MCF 10A (cell line): ENCODE measurements at regions not wholly inside any gene's neighbourhood (a gene's known extent, or its start where the extent isn't known, plus 50 kb on each side); places are given as distances from the start of the nearest gene placed in this dataset.

ENCODE experiments used
- BruUV-seq: library from RNA; stranded (reverse); fragments of 400-500 nt; replicated peaks from 2 replicates; lab custom pipeline; 2021; lab: Mats Ljungman, UMichigan
- CTCF ChIA-PET: fragments of 300-600 bp; sonication (Branson Sonifier 250); formaldehyde crosslinking; extraction: SDS; loops from one replicate; lab custom pipeline; 2021; ENCODE audit warnings: antibody characterized with exemption, inconsistent platforms; lab: Yijun Ruan, JAX
- POLR2A ChIA-PET: fragments of 300-600, 350-650 bp; sonication (Branson Sonifier 250); formaldehyde crosslinking; extraction: SDS; loops from one replicate; lab custom pipeline; 2020; ENCODE audit warnings: antibody characterized with exemption, inconsistent platforms; lab: Yijun Ruan, JAX
- DNase-seq: peaks from one replicate; pipeline ENCODE4 v3.0.0-alpha.2; 2018; ENCODE audit not compliant: unreplicated experiment
- H3K27ac Mint-ChIP-seq: one replicate; pipeline ENCODE4 v1.8.0; 2022; ENCODE audit warnings: mild to moderate bottlenecking, low read depth, mixed read lengths; ENCODE audit not compliant: unreplicated experiment
- H3K27me3 Mint-ChIP-seq: one replicate; pipeline ENCODE4 v1.8.0; 2022; ENCODE audit warnings: mixed read lengths; ENCODE audit not compliant: insufficient read depth, unreplicated experiment
- H3K36me3 Mint-ChIP-seq: one replicate; pipeline ENCODE4 v1.8.0; 2022; ENCODE audit warnings: mild to moderate bottlenecking, moderate library complexity, mixed read lengths; ENCODE audit not compliant: insufficient read depth, unreplicated experiment
- H3K4me1 Mint-ChIP-seq: one replicate; pipeline ENCODE4 v1.8.0; 2022; ENCODE audit warnings: mixed read lengths; ENCODE audit not compliant: insufficient read depth, unreplicated experiment
- H3K4me3 Mint-ChIP-seq: one replicate; pipeline ENCODE4 v1.8.0; 2022; ENCODE audit warnings: mild to moderate bottlenecking, moderate library complexity, mixed read lengths; ENCODE audit not compliant: unreplicated experiment
- H3K9me3 Mint-ChIP-seq: one replicate; pipeline ENCODE4 v1.8.0; 2022; ENCODE audit warnings: mixed read lengths; ENCODE audit not compliant: unreplicated experiment
- intact Hi-C: fragments of 100-400 bp; cut with micrococcal nuclease; formaldehyde crosslinking; loops from 2 replicates; pipeline ENCODE4 v1.14.1; 2022
- TF ChIP-seq, protein P1 (sequence below): fragments of 200-600 bp; IDR thresholded peaks from one replicate; pipeline ENCODE4 v1.8.0; 2022; ENCODE audit warnings: antibody characterized with exemption, mild to moderate bottlenecking; ENCODE audit not compliant: unreplicated experiment

DNA sequence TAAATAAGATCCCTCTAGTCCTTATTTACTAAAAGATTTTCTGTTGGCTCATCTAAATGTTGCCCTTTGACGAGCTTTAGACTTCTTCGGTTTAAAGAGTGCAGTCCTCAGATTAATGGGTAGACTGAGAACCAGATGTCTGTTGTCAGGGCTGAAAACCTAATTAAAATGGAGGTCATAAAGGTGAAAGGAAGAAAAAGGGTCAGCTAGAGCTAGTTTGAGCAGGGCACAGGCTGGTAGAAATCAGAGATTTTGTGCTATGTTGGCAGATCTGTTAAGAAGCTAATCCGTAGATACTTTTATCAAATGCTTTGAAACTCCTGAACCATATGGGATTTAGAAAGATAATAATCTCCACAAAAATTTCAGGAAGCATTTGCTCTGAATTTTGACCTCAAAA is 959.0 kb downstream of the PLA2G4A start:
- no peaks in the 10 kb centered on the region for H3K36me3 Mint-ChIP-seq
- intact Hi-C loops = no loop called here
- no peak overlapping the region for H3K27ac Mint-ChIP-seq
- DNase-seq = no peak
- TF ChIP-seq, protein P1, sequence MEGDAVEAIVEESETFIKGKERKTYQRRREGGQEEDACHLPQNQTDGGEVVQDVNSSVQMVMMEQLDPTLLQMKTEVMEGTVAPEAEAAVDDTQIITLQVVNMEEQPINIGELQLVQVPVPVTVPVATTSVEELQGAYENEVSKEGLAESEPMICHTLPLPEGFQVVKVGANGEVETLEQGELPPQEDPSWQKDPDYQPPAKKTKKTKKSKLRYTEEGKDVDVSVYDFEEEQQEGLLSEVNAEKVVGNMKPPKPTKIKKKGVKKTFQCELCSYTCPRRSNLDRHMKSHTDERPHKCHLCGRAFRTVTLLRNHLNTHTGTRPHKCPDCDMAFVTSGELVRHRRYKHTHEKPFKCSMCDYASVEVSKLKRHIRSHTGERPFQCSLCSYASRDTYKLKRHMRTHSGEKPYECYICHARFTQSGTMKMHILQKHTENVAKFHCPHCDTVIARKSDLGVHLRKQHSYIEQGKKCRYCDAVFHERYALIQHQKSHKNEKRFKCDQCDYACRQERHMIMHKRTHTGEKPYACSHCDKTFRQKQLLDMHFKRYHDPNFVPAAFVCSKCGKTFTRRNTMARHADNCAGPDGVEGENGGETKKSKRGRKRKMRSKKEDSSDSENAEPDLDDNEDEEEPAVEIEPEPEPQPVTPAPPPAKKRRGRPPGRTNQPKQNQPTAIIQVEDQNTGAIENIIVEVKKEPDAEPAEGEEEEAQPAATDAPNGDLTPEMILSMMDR = no peak
- no peaks in the 10 kb centered on the region for H3K4me1 Mint-ChIP-seq
- H3K9me3 Mint-ChIP-seq = no peaks in the 10 kb centered on the region
- no peak overlapping the region for H3K4me3 Mint-ChIP-seq
- no peaks in the 10 kb centered on the region for H3K27me3 Mint-ChIP-seq
- CTCF ChIA-PET = interaction anchor here (1.1 kb wide), 1 partner anchor 561 kb away, joined by 3 read pairs; no protein-coding TSS in a partner anchor
- no TSS peak for BruUV-seq
- POLR2A ChIA-PET = interaction anchor here (1.7 kb wide), 1 partner anchor 11 kb away, joined by 5 read pairs; no protein-coding TSS in a partner anchor

DNA sequence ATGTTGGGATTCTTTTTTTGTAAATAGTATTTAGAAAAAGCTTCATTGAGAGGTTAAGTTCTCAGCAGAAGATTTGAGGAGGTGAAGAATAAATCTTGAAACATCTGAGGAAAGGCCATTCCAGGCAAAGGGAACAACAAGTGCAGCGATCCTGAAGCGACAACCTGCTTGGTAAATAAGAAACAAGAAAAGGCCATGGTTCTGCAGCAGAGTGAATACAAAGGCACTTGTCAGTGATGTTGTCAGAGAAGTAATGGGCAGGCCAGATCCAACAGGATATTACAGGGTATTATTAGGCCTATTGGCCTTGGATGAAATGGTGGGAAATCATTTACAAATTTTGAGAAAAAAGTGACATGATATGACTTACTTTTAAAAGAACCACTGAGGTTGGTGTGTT is 960.0 kb downstream of the PLA2G4A start:
- ChIA-PET CTCF (interaction anchor here (0.6 kb wide), 1 partner anchor 65 kb away, joined by 3 read pairs; no protein-coding TSS in a partner anchor), POLR2A (no interaction called here)
- H3K36me3 Mint-ChIP-seq = no peaks in the 10 kb centered on the region

DNA sequence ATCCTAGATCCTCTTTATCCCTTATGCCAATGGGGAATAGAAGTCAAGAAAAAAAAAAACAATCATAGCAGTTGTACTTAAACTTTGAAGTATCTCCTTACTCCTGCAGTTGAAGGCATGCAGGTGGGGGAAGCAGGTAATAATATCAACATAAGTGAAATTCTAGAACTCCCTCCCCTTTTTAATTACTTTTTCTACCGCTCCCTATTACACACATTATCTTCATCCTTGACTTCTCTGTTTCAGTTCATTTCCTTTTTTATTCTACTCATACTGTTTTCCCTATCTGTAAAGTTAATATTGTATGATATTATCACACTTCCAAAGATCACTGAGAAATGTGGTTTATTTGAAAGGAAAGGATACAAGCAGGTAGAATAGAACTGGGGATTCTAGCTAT is 962.0 kb downstream of the PLA2G4A start:
- TF ChIP-seq, protein P1 = no peak
- ChIA-PET CTCF (no interaction called here), POLR2A (interaction anchor here (0.7 kb wide), 1 partner anchor 1495 kb away, joined by 3 read pairs; no protein-coding TSS in a partner anchor)
- no peak for DNase-seq
- Mint-ChIP-seq H3K4me1 (no peaks in the 10 kb centered on the region), H3K36me3 (no peaks in the 10 kb centered on the region), H3K27me3 (no peaks in the 10 kb centered on the region), H3K27ac (no peak overlapping the region), H3K9me3 (no peaks in the 10 kb centered on the region), H3K4me3 (no peak overlapping the region)
- no TSS peak for BruUV-seq
- intact Hi-C loops = no loop called here

More for the DNA sequence above, 960.0 kb downstream of the PLA2G4A start:
- intact Hi-C loops = no loop called here
- no peaks in the 10 kb centered on the region for H3K4me1 Mint-ChIP-seq
- no peaks in the 10 kb centered on the region for H3K27me3 Mint-ChIP-seq
- DNase-seq = no peak
- TF ChIP-seq, protein P1 = no peak
- H3K4me3 Mint-ChIP-seq = no peak overlapping the region
- H3K27ac Mint-ChIP-seq = no peak overlapping the region
- H3K9me3 Mint-ChIP-seq = no peaks in the 10 kb centered on the region
- BruUV-seq = no TSS peak

DNA sequence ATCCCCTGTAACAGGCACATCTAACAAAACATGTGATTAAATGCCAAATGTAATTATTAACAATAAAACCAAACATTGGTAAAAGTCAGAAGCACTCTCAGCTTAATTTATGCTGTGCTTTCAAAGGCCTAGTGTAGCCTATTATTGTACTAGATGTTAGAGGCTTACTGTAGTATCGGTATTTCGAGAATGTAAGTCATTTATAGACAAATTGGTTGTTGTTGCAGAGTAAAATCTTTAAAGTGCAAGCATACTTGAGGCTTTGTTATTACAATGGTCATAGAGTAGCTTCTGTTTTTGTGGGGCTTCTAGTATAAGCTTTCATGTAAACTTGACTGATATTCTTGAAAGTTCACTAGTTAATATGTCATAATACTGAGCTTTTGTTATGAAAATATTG is 965.8 kb downstream of the PLA2G4A start:
- no peaks in the 10 kb centered on the region for H3K27me3 Mint-ChIP-seq
- no peaks in the 10 kb centered on the region for H3K9me3 Mint-ChIP-seq
- BruUV-seq = no TSS peak
- H3K4me3 Mint-ChIP-seq = no peak overlapping the region
- H3K27ac Mint-ChIP-seq = no peak overlapping the region
- no peaks in the 10 kb centered on the region for H3K4me1 Mint-ChIP-seq
- TF ChIP-seq, protein P1 = no peak
- H3K36me3 Mint-ChIP-seq = no peaks in the 10 kb centered on the region
- ChIA-PET CTCF (no interaction called here), POLR2A (no interaction called here)
- intact Hi-C loops = no loop called here
- DNase-seq = no peak
